Cerebellar cortex (tissue), 1 donor: ENCODE measurements at regions not wholly inside any gene's neighbourhood (a gene's known extent, or its start where the extent isn't known, plus 50 kb on each side); places are given as distances from the start of the nearest gene placed in this dataset.
A peak's percentile ranks its signal among the peaks of the same experiment; 100 is the strongest.
"Not testable (repeated sequence)": the region's sequence is repeated elsewhere in the genome, so short reads cannot be mapped to it uniquely, and the experiment has no call there.

ENCODE experiments used
- DNase-seq: peaks from one replicate; pipeline ENCODE4 v3.0.0-alpha.2; 2015; ENCODE audit warnings: low spot score

DNA sequence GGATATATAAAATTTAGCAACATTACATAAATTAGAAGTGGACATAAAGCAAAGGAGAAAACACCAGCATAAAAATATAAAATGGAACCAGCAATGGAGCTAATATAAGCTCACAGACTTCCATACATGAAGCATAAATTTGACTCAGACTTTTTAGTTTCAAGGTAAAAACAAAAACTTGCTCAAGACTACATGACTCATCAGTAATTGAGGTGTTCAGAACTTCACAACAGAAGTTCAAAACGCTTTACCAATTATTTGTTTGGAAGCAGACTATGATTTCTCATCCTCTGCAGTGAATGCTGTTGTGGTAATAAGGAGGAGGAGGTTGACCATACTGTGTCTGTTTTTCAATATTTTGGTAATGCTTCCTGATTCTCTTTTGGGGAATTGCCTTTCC lies 192.0 kb upstream of the MEIS1 start:
- not testable (repeated sequence) for DNase-seq

- DNase-seq: no peak
These were observed 192.7 kb upstream of the MEIS1 start for GRCh38 chr2:66242099-66242789.

DNA sequence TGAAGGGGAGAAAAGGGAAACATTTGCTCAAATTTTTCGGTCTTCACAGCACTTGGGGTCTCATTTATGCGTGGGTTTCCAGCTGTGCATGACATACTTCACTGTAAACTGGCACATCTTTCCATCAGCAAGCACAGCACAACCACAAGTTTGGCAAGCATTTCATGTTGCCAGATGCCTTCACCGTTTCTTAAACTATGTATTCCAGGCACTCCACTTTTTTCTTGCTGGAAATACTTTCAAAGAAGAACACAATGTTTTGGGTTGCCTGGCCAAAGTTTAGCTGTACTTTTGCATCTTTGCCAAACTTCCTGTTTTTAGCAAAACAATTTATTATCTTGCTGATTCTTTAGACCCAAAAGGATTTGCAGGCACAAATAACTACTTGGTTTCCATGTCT lies 194.6 kb upstream of the MEIS1 start:
- peak; percentile 7 for DNase-seq

DNA sequence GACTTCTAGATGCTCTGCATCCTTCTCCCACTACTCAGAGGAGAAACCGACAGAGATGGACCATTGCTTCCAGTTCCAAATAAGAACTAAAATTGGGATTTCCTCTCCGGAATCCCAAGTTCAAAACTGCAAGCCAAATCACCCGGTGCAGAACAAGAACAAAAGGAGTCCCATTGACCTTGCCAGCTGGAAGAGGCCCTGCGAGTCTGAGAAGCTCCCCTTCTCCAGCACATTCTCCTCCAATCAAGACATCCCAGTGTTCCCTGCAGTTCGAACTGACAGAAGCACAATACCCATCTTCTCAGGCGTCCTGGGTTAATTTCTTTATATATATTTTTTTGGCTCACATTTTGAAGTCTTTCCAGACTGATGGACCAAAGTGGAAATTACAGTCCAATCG lies 195.3 kb upstream of the MEIS1 start:
- peak; percentile 18 for DNase-seq

- no peak for DNase-seq
These were observed 197.0 kb upstream of the MEIS1 start for GRCh38 chr2:66237803-66238379.

- no peak for DNase-seq
These were observed 197.8 kb upstream of the MEIS1 start for GRCh38 chr2:66236816-66237802.

DNA sequence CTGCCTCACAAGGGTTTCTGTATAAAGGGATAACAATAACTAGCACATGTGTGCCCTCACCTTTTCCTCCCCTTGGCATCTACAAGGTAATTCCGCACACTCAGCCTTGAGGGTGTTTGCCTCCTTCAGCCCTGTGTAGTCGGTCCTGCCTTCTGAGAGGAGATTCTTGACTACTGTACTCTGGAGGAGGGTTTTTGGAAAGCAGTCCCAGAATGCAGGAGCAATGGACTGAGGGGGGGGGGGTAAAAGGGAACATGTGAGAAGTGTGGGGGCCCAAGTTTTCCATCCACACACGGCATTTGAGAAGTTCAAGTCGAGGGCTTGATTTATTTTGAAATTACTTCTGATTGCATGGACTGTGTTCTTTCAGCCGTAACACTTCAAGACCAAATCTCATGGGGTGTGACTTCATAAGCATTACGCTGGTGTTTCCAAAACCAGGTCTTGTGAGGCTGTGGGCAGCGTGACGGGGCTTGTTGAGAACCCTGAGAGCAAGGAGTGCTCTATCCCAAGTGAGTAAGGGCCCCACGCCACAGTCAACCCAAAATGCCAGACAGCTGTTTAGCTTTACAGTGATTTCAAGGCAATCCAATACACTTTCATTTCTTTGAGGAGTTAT lies 198.7 kb upstream of the MEIS1 start:
- DNase-seq: no peak

GRCh38 chr2:66235428-66235827 lies 199.5 kb upstream of the MEIS1 start:
- no peak for DNase-seq

- no peak for DNase-seq
These were observed 200.9 kb upstream of the MEIS1 start for GRCh38 chr2:66233981-66234380.

DNA sequence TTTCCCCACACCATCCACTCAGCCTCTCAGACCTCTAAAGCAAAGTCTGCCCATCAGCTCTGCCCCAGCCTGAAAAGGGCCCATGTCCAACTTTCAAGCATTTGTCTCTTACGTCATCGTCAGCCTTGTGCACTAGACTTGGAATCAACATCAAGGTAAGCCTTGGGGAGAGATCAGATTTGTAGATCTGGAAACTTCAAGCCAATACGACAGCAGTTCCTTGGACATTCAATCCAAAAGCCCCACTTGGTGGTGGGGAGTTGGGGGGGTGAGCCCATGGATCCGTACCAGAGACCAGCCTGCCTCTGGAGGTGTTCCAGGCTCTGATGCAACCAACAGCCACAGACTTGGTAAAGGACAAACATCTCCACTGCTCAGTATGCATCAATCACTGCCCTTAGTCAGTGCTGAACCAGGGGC lies 206.8 kb upstream of the MEIS1 start:
- DNase-seq: no peak

GRCh38 chr2:66217039-66217585 lies 217.8 kb upstream of the MEIS1 start:
- DNase-seq: no peak

DNA sequence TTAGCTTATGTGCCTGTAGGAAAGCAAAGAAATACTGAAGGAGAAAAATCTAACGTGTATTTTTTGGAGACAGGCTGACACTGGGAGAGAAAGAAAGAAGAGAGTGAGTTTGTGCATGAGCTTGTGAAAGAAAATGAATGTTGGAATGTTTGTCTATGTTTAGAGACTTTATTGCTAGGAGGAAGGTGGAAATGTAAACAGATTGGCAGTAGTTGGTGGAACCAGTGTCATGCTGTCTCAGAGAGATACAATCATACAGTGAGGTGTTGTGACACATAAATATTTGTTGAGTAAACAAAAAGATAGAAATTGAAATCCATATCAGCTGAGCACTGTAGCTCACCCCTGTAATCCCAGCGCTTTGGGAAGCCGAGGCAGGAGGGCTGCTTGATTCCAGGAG lies 222.2 kb upstream of the MEIS1 start:
- no peak for DNase-seq

GRCh38 chr2:66202586-66202985 lies 232.3 kb upstream of the MEIS1 start:
- no peak for DNase-seq

DNA sequence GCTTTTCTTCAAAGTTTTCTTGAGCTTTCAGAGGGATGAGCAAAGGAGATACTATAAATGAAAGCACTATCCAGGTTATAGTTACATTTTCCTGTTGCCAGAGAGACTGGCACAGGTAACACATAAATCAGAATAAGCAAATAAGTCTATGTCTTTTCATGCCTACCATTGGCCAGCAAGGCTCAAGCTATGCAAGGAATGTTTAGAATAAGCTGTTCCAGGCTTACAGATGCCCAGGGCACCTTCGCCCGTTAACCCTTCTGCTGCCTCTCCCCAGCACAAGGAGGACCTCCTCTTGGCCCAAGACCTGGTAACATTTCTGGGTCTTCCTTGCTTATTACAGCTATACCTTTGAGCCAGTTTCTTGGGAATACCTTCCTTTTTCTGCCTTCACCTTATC lies 233.7 kb upstream of the MEIS1 start:
- DNase-seq: no peak

DNA sequence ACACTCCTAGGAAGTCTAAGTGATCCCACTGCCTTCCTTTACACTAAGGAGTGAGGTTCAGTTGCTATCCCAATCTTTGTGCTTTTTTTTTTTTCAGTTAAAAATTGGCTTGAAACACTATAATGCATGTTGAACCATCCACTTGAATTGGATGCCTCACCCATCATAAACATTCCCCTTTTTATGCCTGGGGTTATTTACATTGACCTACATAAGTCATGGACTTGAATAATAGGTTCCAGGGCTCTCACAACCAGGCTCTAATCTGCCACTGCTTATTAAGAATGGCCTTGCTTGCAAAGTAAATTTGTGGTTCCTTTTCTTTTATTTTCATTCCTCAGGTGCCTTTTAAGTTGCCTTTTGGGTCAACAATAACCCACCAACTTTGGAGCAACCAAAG lies 236.1 kb upstream of the MEIS1 start:
- no peak for DNase-seq

DNA sequence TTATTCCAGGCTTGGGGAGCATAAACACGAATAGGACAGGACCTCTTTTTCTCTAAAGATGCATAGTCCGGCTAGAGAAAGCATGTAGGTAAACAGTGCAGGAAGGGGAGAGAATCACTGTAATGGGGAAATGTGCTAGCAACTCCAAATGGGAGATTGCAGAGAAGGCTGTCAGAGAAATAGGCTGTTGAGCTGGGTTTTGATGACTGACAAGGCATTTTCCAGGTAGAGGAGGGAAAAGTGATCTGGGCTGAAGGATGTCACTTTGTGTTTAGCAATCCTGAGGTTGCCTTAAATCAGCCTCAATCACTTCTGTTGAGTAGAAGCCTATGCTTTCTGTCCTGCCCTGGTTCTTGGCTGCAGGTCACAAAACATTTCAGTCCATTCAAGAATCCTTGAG lies 242.0 kb upstream of the MEIS1 start:
- no peak for DNase-seq

DNA sequence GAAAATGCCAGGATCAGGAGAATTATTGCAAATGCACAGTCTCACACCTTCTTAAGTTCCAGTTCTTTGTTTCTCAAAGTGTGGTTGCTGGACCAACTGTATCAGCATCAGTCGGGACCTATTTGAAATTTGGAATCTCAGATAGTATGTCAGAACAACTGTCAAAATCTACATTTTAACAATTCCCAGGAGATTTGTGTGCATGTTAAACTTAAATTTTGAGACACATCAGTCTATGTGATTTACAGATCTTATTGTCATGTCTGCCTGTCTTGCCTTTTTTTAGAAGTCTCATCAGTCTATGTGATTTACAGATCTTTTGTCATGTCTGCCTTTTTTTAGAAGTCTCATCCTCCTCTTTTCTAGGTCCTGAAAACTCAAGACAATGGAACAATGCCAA lies 243.6 kb upstream of the MEIS1 start:
- DNase-seq: no peak

DNA sequence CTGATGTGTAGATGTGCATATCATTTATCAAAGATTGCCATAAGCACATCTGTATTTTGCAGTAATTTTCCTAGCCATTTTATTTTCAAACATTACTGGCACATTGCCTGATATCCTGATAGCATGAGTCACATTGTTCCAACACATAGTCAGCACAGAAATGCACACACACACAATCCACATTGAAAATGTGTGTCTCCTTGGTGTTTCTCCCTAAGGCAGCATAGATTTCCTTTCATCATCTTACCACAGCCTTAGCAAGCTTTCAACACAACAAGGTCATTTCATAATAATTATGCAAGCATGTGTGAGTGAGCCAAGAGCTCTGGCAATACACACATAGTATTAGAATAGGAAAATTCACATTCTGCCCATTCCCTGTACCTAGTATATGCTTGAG lies 245.4 kb upstream of the MEIS1 start:
- no peak for DNase-seq

DNA sequence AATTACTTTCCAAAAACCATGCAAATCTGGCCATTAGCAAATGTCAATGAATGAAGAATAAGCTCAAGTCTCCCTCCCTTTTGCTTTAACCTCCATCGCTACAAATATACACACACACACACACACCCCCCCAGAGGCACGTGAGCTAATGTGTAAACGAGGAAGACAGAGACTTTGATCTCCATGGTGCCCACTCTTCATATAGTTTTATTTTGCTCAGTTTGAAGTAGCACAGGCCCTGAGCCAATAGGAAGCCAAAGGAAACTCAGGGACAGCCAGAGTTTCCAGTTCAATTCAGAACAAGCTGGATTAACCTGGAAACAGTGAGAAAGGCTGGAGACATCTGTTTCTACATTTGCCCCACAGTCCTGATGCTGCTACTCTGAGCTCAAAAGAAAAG lies 248.4 kb upstream of the MEIS1 start:
- no peak for DNase-seq

DNA sequence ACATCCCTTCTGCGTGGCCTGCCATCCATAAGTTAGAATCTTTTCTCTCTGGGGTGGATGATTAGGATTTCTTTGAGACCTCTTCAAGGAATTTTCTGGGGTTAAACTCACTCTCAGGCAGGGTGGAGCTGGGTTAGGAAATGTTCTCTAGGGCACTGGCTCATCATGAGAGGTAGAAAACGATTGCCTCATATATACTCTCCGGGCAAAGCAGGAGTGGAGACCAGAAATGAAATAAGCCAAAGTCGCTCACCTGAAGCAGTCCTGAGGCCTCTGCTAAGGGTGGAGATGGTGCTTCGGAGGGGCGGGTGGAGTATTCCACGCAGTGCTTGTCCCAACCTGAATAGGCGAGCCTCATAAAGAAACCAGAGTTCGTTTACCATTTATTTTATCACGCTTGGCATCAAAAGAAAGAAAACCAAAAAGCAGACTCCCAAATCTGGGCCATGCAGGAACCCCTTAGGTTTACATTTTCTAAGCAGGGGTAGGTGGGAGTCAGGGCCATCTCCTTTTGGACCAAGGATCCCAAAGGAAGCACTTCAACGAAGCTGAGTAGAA lies 249.3 kb upstream of the MEIS1 start:
- no peak for DNase-seq

DNA sequence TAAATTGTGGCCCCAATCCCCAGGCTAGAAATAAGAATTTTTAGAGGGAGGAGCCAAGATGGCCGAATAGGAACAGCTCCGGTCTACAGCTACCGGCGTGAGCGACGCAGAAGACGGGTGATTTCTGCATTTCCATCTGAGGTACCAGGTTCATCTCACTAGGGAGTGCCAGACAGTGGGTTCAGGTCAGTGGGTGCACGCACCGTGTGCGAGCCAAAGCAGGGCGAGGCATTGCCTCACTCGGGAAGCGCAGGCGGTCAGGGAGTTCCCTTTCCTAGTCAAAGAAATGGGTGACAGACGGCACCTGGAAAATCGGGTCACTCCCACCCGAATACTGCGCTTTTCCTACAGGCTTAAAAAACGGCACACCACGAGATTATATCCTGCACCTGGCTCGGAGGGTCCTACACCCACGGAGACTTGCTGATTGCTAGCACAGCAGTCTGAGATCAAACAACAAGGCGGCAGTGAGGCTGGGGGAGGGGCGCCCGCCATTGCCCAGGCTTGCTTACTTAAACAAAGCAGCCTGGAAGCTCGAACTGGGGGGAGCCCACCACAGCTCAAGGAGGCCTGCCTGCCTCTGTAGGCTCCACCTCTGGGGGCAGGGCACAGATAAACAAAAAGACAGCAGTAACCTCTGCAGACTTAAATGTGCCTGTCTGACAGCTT lies 257.7 kb upstream of the MEIS1 start:
- not testable (repeated sequence) for DNase-seq
